ENCODE measurements at regions not wholly inside any gene's neighbourhood (a gene's known extent, or its start where the extent isn't known, plus 50 kb on each side); places are given as distances from the start of the nearest gene placed in this dataset.
"Not testable (repeated sequence)": the region's sequence is repeated elsewhere in the genome, so short reads cannot be mapped to it uniquely, and the experiment has no call there.

GRCh38 chr1:226461087-226461486 is 53.2 kb upstream of the PARP1 start:
- WGBS, 4 donors = 62 to 75% (median 66%) methylated on average over 4 of the region's 4 CpGs
- H3K27ac ChIP-seq = no peak overlapping the region
- H3K9me3 ChIP-seq = peaks cover 0 to 23% (median 3%) of the 10 kb centered on the region in 12 donors
- H3K4me1 ChIP-seq = no peaks in the 10 kb centered on the region
- intact Hi-C loops (cut with DNase I) = no loop called here
- TF ChIP-seq POLR2A (IDR thresholded peaks at IDR 0.05) = no peak
- TF ChIP-seq, protein P1, sequence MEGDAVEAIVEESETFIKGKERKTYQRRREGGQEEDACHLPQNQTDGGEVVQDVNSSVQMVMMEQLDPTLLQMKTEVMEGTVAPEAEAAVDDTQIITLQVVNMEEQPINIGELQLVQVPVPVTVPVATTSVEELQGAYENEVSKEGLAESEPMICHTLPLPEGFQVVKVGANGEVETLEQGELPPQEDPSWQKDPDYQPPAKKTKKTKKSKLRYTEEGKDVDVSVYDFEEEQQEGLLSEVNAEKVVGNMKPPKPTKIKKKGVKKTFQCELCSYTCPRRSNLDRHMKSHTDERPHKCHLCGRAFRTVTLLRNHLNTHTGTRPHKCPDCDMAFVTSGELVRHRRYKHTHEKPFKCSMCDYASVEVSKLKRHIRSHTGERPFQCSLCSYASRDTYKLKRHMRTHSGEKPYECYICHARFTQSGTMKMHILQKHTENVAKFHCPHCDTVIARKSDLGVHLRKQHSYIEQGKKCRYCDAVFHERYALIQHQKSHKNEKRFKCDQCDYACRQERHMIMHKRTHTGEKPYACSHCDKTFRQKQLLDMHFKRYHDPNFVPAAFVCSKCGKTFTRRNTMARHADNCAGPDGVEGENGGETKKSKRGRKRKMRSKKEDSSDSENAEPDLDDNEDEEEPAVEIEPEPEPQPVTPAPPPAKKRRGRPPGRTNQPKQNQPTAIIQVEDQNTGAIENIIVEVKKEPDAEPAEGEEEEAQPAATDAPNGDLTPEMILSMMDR (IDR thresholded peaks at IDR 0.05) = no peak
- no peaks in the 10 kb centered on the region for H3K27me3 ChIP-seq
- H3K4me3 ChIP-seq = no peak overlapping the region
- ATAC-seq = no peak
- no peak for DNase-seq
- no peaks in the 10 kb centered on the region for H3K36me3 ChIP-seq

GRCh38 chr1:226463925-226464586 is 56.2 kb upstream of the PARP1 start:
- TF ChIP-seq POLR2A (IDR thresholded peaks at IDR 0.05) = no peak
- TF ChIP-seq, protein P1 (IDR thresholded peaks at IDR 0.05) = no peak
- H3K36me3 ChIP-seq = no peaks in the 10 kb centered on the region
- H3K4me1 ChIP-seq = no peaks in the 10 kb centered on the region
- intact Hi-C loops (cut with DNase I) = no loop called here
- DNase-seq = no peak
- H3K27me3 ChIP-seq = no peaks in the 10 kb centered on the region
- 93 to 96% (median 95%) methylated on average over 15 to 25 of the region's 25 CpGs for WGBS, 4 donors
- no peak overlapping the region for H3K27ac ChIP-seq
- no peak for ATAC-seq
- H3K4me3 ChIP-seq = no peak overlapping the region
- peaks cover 0 to 23% (median 3%) of the 10 kb centered on the region in 12 donors for H3K9me3 ChIP-seq

DNA sequence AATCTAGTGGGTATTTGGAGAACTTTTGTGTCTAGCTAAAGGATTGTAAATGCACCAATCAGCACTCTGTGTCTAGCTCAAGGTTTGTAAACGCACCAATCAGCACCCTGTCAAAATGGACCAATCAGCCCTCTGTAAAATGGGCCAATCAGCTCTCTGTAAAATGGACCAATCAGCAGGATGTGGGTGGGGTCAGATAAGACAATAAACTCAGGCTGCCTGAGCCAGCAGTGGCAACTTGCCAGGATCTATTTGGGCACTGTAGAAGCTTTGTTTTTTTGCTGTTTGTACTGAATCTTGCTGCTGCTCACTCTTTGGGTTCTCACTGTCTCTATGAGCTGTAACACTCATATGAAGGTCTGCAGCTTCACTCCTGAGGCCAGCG is 56.7 kb upstream of the PARP1 start:
- intact Hi-C loops (cut with DNase I); H3K27me3 ChIP-seq; H3K36me3 ChIP-seq; ATAC-seq; H3K4me1 ChIP-seq; H3K27ac ChIP-seq; H3K4me3 ChIP-seq; DNase-seq: not testable (repeated sequence)
- peaks cover 0 to 23% (median 3%) of the 10 kb centered on the region in 12 donors for H3K9me3 ChIP-seq
- 89 to 97% (median 95%) methylated on average over 2 of the region's 2 CpGs for WGBS, 4 donors

DNA sequence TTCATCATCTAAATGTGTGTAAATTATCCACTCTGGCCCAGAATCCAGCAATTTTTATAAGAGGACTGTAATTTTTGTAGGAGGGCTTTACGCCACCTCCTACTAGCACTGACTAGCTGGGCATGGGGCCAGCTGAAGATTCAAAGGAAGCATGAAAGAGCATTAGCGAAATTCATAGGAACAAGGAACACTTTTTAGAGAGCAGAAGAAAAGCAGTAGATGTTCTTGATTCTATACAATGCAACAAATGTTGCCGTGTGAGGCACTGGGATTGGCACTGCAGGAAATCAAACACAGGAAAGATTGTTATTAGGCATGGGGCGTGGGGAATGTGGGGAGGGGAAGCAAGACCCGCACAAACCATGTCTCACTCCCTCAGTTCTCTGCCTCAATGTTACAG is 58.4 kb upstream of the PARP1 start:
- ATAC-seq (no peak), DNase-seq (no peak)
- Histone ChIP-seq H3K27ac (no peak overlapping the region), H3K4me3 (no peak overlapping the region), H3K36me3 (no peaks in the 10 kb centered on the region), H3K9me3 (peaks cover 0 to 23% (median 3%) of the 10 kb centered on the region in 12 donors), H3K27me3 (no peaks in the 10 kb centered on the region), H3K4me1 (no peaks in the 10 kb centered on the region)
- 52 to 69% (median 64%) methylated on average over 5 of the region's 5 CpGs for WGBS, 4 donors
- intact Hi-C loops (cut with DNase I) = no loop called here
- TF ChIP-seq, protein P1 (IDR thresholded peaks at IDR 0.05) = no peak
- no peak for TF ChIP-seq POLR2A (IDR thresholded peaks at IDR 0.05)

DNA sequence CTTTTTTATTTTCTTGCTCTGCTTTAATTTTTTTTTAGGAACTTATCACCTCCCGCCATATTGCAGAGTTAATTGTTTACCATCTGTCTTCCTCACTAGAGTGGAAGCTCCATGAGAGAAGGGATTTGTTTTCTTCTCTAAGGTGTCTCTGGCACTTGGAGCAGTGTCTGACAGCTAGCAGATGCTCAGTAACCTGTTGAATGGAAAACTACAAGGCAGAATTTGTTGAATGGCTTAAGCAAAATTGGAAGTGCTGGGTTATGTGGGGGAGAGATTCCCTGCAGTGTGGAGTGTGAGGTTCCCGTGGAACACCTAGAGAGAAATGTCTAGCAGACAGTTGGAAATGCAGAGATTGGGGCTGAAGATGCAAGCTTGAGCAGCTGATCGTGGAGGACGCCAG is 59.5 kb upstream of the PARP1 start:
- Histone ChIP-seq H3K27ac (no peak overlapping the region), H3K4me1 (no peaks in the 10 kb centered on the region), H3K9me3 (peaks cover 0 to 16% (median 0%) of the 10 kb centered on the region in 12 donors), H3K4me3 (no peak overlapping the region), H3K27me3 (no peaks in the 10 kb centered on the region), H3K36me3 (no peaks in the 10 kb centered on the region)
- no peak for DNase-seq
- TF ChIP-seq, protein P1 (IDR thresholded peaks at IDR 0.05) = no peak
- no peak for TF ChIP-seq POLR2A (IDR thresholded peaks at IDR 0.05)
- intact Hi-C loops (cut with DNase I) = no loop called here
- ATAC-seq = no peak
- WGBS, 4 donors = 88 to 91% (median 90%) methylated on average over 4 of the region's 4 CpGs

Measured in heart left ventricle (tissue), 16 donors.